HG03571 (cell line): ENCODE measurements at regions not wholly inside any gene's neighbourhood (a gene's known extent, or its start where the extent isn't known, plus 50 kb on each side); places are given as distances from the start of the nearest gene placed in this dataset.
"Not testable (repeated sequence)": the region's sequence is repeated elsewhere in the genome, so short reads cannot be mapped to it uniquely, and the experiment has no call there.

Source experiments
- ATAC-seq: cut with Tn5 transposase; IDR thresholded peaks from one replicate; pipeline ENCODE4 v1.9.1; 2021; ENCODE audit not compliant: unreplicated experiment

GRCh38 chr2:236820763-236821344 lies 251.2 kb downstream of the ACKR3 start:
- ATAC-seq = no peak

GRCh38 chr2:236823041-236823629 lies 253.5 kb downstream of the ACKR3 start:
- no peak for ATAC-seq

GRCh38 chr2:236823963-236824362 lies 254.3 kb downstream of the ACKR3 start:
- no peak for ATAC-seq

GRCh38 chr2:236824836-236825235 lies 255.2 kb downstream of the ACKR3 start:
- ATAC-seq = no peak

- no peak for ATAC-seq
These were observed 256.4 kb downstream of the ACKR3 start for GRCh38 chr2:236825989-236826510.

- ATAC-seq = no peak
These were observed 257.1 kb downstream of the ACKR3 start for GRCh38 chr2:236826606-236827156.

GRCh38 chr2:236827997-236828396 lies 257.7 kb upstream of the COPS8 start:
- ATAC-seq = no peak

- ATAC-seq = no peak
These were observed 256.9 kb upstream of the COPS8 start for GRCh38 chr2:236828820-236829219.

GRCh38 chr2:236830926-236831325 lies 254.8 kb upstream of the COPS8 start:
- ATAC-seq = no peak

GRCh38 chr2:236831698-236832097 lies 254.0 kb upstream of the COPS8 start:
- ATAC-seq = no peak

- ATAC-seq = no peak
These were observed 252.1 kb upstream of the COPS8 start for GRCh38 chr2:236833501-236834073.

GRCh38 chr2:236834284-236834683 lies 251.4 kb upstream of the COPS8 start:
- no peak for ATAC-seq

- no peak for ATAC-seq
These were observed 250.2 kb upstream of the COPS8 start for GRCh38 chr2:236835307-236836024.

- not testable (repeated sequence) for ATAC-seq
These were observed 249.7 kb upstream of the COPS8 start for GRCh38 chr2:236836028-236836427.

- ATAC-seq = no peak
These were observed 245.5 kb upstream of the COPS8 start for GRCh38 chr2:236840215-236840614.

GRCh38 chr2:236840857-236841256 lies 244.8 kb upstream of the COPS8 start:
- no peak for ATAC-seq

- ATAC-seq = no peak
These were observed 244.3 kb upstream of the COPS8 start for GRCh38 chr2:236841389-236841788.

GRCh38 chr2:236843161-236843968 lies 242.3 kb upstream of the COPS8 start:
- ATAC-seq = no peak

- ATAC-seq = no peak
These were observed 241.0 kb upstream of the COPS8 start for GRCh38 chr2:236844711-236845110.

- no peak for ATAC-seq
These were observed 238.7 kb upstream of the COPS8 start for GRCh38 chr2:236847023-236847422.
